IMR-90 (cell line): ENCODE measurements at regions not wholly inside any gene's neighbourhood (a gene's known extent, or its start where the extent isn't known, plus 50 kb on each side); places are given as distances from the start of the nearest gene placed in this dataset.
A peak's percentile ranks its signal among the peaks of the same experiment; 100 is the strongest.
"Not testable (repeated sequence)": the region's sequence is repeated elsewhere in the genome, so short reads cannot be mapped to it uniquely, and the experiment has no call there.

Experiments
- ATAC-seq: fragments of 200-7000 bp; cut with Tn5 transposase; 2 replicates; pipeline ENCODE4 v1.9.1; 2020; ENCODE audit warnings: low read depth, mild to moderate bottlenecking, moderate library complexity
- BruUV-seq: library from RNA; stranded (reverse); fragments of 400-500 nt; replicated peaks from 2 replicates; lab custom pipeline; 2021; lab: Mats Ljungman, UMichigan
- CTCF ChIA-PET: fragments of 300-600 bp; formaldehyde crosslinking; extraction: SDS; loops from one replicate; lab custom pipeline; 2021; ENCODE audit warnings: antibody characterized with exemption; lab: Yijun Ruan, JAX
- POLR2A ChIA-PET: fragments of 300-600 bp; sonication (Branson Sonifier 250); formaldehyde crosslinking; loops from one replicate; lab custom pipeline; 2022; ENCODE audit warnings: antibody characterized with exemption; ENCODE audit not compliant: unreplicated experiment; lab: Charles Lee
- DNase-seq: peaks from one replicate; pipeline ENCODE4 v3.0.0; 2013
- H2AFZ ChIP-seq: replicated peaks from 2 replicates; pipeline ENCODE3; 2013; ENCODE audit warnings: low read length, mild to moderate bottlenecking; ENCODE audit not compliant: poor library complexity
- H2AK5ac ChIP-seq: 2 replicates; pipeline ENCODE4 v1.6.1; 2013; ENCODE audit warnings: low read depth, low read length, inconsistent platforms
- H2AK9ac ChIP-seq: replicated peaks from 2 replicates; pipeline ENCODE3; 2013; ENCODE audit warnings: mild to moderate bottlenecking, low read depth, low read length, moderate library complexity; ENCODE audit not compliant: poor library complexity
- H2BK120ac ChIP-seq: 2 replicates; pipeline ENCODE4 v1.6.1; 2013; ENCODE audit warnings: low read depth, low read length, inconsistent platforms
- H2BK15ac ChIP-seq: 3 replicates; pipeline ENCODE4 v1.6.1; 2013; ENCODE audit warnings: low read depth, low read length, inconsistent platforms
- H2BK20ac ChIP-seq: 2 replicates; pipeline ENCODE4 v1.6.1; 2013; ENCODE audit warnings: low read depth, mild to moderate bottlenecking, inconsistent platforms, low read length, moderate library complexity
- H2BK5ac ChIP-seq: 2 replicates; pipeline ENCODE4 v1.6.1; 2013; ENCODE audit warnings: mild to moderate bottlenecking, low read depth, low read length, inconsistent platforms; ENCODE audit not compliant: poor library complexity, severe bottlenecking
- H3K14ac ChIP-seq: replicated peaks from 2 replicates; pipeline ENCODE4 v1.6.1; 2013; ENCODE audit warnings: low read depth, low read length, inconsistent platforms
- H3K18ac ChIP-seq: 2 replicates; pipeline ENCODE4 v1.6.1; 2013; ENCODE audit warnings: low read depth, low read length, control low read depth
- H3K23ac ChIP-seq: 2 replicates; pipeline ENCODE4 v1.6.1; 2013; ENCODE audit warnings: low read depth, low read length, inconsistent platforms
- H3K27ac ChIP-seq: 2 replicates; pipeline ENCODE4 v1.5.1; 2013; ENCODE audit warnings: mild to moderate bottlenecking, control low read depth, low read length; ENCODE audit not compliant: insufficient read depth
- H3K27me3 ChIP-seq: 2 replicates; pipeline ENCODE4 v1.6.1; 2013; ENCODE audit warnings: low read length; ENCODE audit not compliant: control insufficient read depth, insufficient read depth
- H3K36me3 ChIP-seq: 2 replicates; pipeline ENCODE4 v1.6.1; 2013; ENCODE audit warnings: low read length, mixed read lengths; ENCODE audit not compliant: control insufficient read depth, insufficient read depth
- H3K4ac ChIP-seq: 2 replicates; pipeline ENCODE4 v1.6.1; 2013; ENCODE audit warnings: low read depth, low read length, inconsistent platforms
- H3K4me1 ChIP-seq: 2 replicates; pipeline ENCODE4 v1.6.1; 2013; ENCODE audit warnings: low read length, mixed read lengths; ENCODE audit not compliant: control insufficient read depth, insufficient read depth
- H3K4me2 ChIP-seq: 2 replicates; pipeline ENCODE4 v1.6.1; 2013; ENCODE audit warnings: low read depth, mild to moderate bottlenecking, control low read depth, low read length, moderate library complexity
- H3K4me3 ChIP-seq: 2 replicates; pipeline ENCODE4 v1.5.1; 2013; ENCODE audit warnings: low read depth, mild to moderate bottlenecking, control low read depth, low read length, moderate library complexity; ENCODE audit not compliant: insufficient read depth
- H3K56ac ChIP-seq: 2 replicates; pipeline ENCODE4 v1.6.1; 2013; ENCODE audit warnings: low read length, inconsistent platforms; ENCODE audit not compliant: insufficient read depth; ENCODE audit errors: extremely low read depth
- H3K79me1 ChIP-seq, 2 experiments: 2 replicates each; pipeline ENCODE4 v1.6.1; 2013; ENCODE audit warnings: low read length in 2 of 2, inconsistent platforms in 1 of 2, low read depth in 1 of 2
- H3K9ac ChIP-seq: 2 replicates; pipeline ENCODE4 v1.6.1; 2013; ENCODE audit warnings: low read depth, low read length, control low read depth
- H3K9me1 ChIP-seq: 2 replicates; pipeline ENCODE4 v1.6.1; 2013; ENCODE audit warnings: low read length, inconsistent platforms; ENCODE audit not compliant: insufficient read depth
- H3K9me3 ChIP-seq: 2 replicates; pipeline ENCODE4 v1.6.1; 2013; ENCODE audit warnings: low read length; ENCODE audit not compliant: control insufficient read depth, insufficient read depth
- H4K20me1 ChIP-seq: 2 replicates; pipeline ENCODE4 v1.6.1; 2013; ENCODE audit warnings: low read length, inconsistent platforms; ENCODE audit not compliant: insufficient read depth
- H4K5ac ChIP-seq: 2 replicates; pipeline ENCODE4 v1.6.1; 2013; ENCODE audit warnings: mild to moderate bottlenecking, low read depth, low read length, control low read depth
- H4K8ac ChIP-seq, 2 experiments: 2 replicates each; pipeline ENCODE4 v1.6.1; 2013; ENCODE audit warnings: low read depth in 2 of 2, low read length in 2 of 2, control low read depth in 1 of 2, inconsistent platforms in 1 of 2
- H4K91ac ChIP-seq: 2 replicates; pipeline ENCODE4 v1.6.1; 2013; ENCODE audit warnings: low read depth, low read length, inconsistent platforms; ENCODE audit not compliant: insufficient read depth
- WGBS, 2 experiments: methylation state at CpG; one replicate each; pipeline versions ENCODE4 v1.1.5 to v1.1.7; 2013; ENCODE audit warnings: missing lambda C conversion rate in 2 of 2; ENCODE audit not compliant: insufficient read length in 1 of 2; ENCODE audit errors: extremely low coverage in 2 of 2; 5-methylcytosine and 5-hydroxymethylcytosine counted together
- dilution Hi-C: fragments of 300-500 bp; cut with HindIII; formaldehyde crosslinking; loops from one replicate; pipeline ENCODE4 v1.14.3; 2018; ENCODE audit warnings: low sequenced_read_pairs; ENCODE audit not compliant: unreplicated experiment
- in situ Hi-C: fragments of 300-500 bp; cut with MboI; formaldehyde crosslinking; loops from 3 replicates; pipeline ENCODE4 v1.14.3; 2019; ENCODE audit warnings: low sequenced_read_pairs, inconsistent platforms, mixed read lengths
- intact Hi-C: fragments of 100-400 bp; cut with micrococcal nuclease; formaldehyde crosslinking; loops from 2 replicates; pipeline ENCODE4 v1.10.0; 2022

- H4K91ac ChIP-seq, H3K4ac ChIP-seq, H3K4me2 ChIP-seq, H2BK120ac ChIP-seq, H3K9ac ChIP-seq, BruUV-seq, H3K14ac ChIP-seq, H3K56ac ChIP-seq, H2AK5ac ChIP-seq, H2BK15ac ChIP-seq, H4K8ac ChIP-seq, H2BK5ac ChIP-seq, H3K27me3 ChIP-seq, POLR2A ChIA-PET, H4K20me1 ChIP-seq, H3K4me1 ChIP-seq, dilution Hi-C loops, CTCF ChIA-PET, H2AK9ac ChIP-seq, H3K23ac ChIP-seq, DNase-seq, H2BK20ac ChIP-seq, H3K9me1 ChIP-seq, H3K36me3 ChIP-seq, ATAC-seq, H3K27ac ChIP-seq, H2AFZ ChIP-seq, H3K9me3 ChIP-seq, H3K18ac ChIP-seq, intact Hi-C loops, H3K4me3 ChIP-seq, H4K5ac ChIP-seq, in situ Hi-C loops, H3K79me1 ChIP-seq: not testable (repeated sequence)
- no CpG with 5 or more reads among the region's 5 CpGs for WGBS, 2 experiments
These were observed 81.1 kb downstream of the NAPG start for GRCh38 chr18:10606881-10607280.

- H3K14ac ChIP-seq, H4K8ac ChIP-seq, H4K5ac ChIP-seq, H3K9ac ChIP-seq, intact Hi-C loops, H3K4me1 ChIP-seq, H3K4me3 ChIP-seq, H3K27ac ChIP-seq, CTCF ChIA-PET, H3K56ac ChIP-seq, H2AFZ ChIP-seq, H3K4me2 ChIP-seq, H3K18ac ChIP-seq, H3K9me3 ChIP-seq, POLR2A ChIA-PET, BruUV-seq, H4K91ac ChIP-seq, H4K20me1 ChIP-seq, H3K36me3 ChIP-seq, H3K9me1 ChIP-seq, H2BK20ac ChIP-seq, H2BK5ac ChIP-seq, H2AK9ac ChIP-seq, H3K79me1 ChIP-seq, dilution Hi-C loops, H3K23ac ChIP-seq, in situ Hi-C loops, H2AK5ac ChIP-seq, H3K4ac ChIP-seq, H2BK15ac ChIP-seq, H2BK120ac ChIP-seq, H3K27me3 ChIP-seq: not testable (repeated sequence)
- DNase-seq (peak; percentile 18), ATAC-seq (peak; percentile 88)
- no CpG with 5 or more reads among the region's 38 CpGs for WGBS, 2 experiments
These were observed 81.8 kb downstream of the NAPG start for GRCh38 chr18:10607332-10608248.
